Neural cell (in vitro differentiated cells): ENCODE measurements at regions not wholly inside any gene's neighbourhood (a gene's known extent, or its start where the extent isn't known, plus 50 kb on each side); places are given as distances from the start of the nearest gene placed in this dataset.

Experiments used
- CTCF ChIP-seq: fragments of 450-650 bp; IDR thresholded peaks from 2 replicates; pipeline ENCODE4 v1.5.1; 2014; ENCODE audit warnings: antibody characterized with exemption, mild to moderate bottlenecking, moderate library complexity; ENCODE audit not compliant: poor library complexity, severe bottlenecking
- EP300 ChIP-seq: fragments of 450-650 bp; conservative IDR thresholded peaks from 2 replicates; pipeline ENCODE4 v1.6.1; 2014; ENCODE audit warnings: antibody characterized with exemption, mild to moderate bottlenecking, moderate library complexity; ENCODE audit not compliant: poor library complexity, severe bottlenecking
- EZH2 ChIP-seq: fragments of 200-600, 300-800 bp; shearing (Covaris generic), sonication (generic); IDR thresholded peaks from 2 replicates; pipeline ENCODE4 v1.6.1; 2014; ENCODE audit warnings: antibody characterized with exemption, low read length, borderline replicate concordance, mild to moderate bottlenecking; ENCODE audit not compliant: insufficient read depth, poor library complexity, severe bottlenecking
- POLR2AphosphoS5 ChIP-seq: IDR thresholded peaks from 2 replicates; pipeline ENCODE4 v1.6.1; 2012
- RAD21 ChIP-seq: fragments of 450-650 bp; conservative IDR thresholded peaks from 2 replicates; pipeline ENCODE4 v1.6.1; 2014; ENCODE audit warnings: antibody characterized with exemption, mild to moderate bottlenecking, moderate library complexity
- REST ChIP-seq: IDR thresholded peaks from 2 replicates; pipeline ENCODE4 v1.6.1; 2012; ENCODE audit warnings: borderline replicate concordance
- TAF1 ChIP-seq: IDR thresholded peaks from 2 replicates; pipeline ENCODE4 v1.6.1; 2012; ENCODE audit warnings: low read depth

- TF ChIP-seq CTCF, result no peak
- no peak for TF ChIP-seq TAF1
- no peak for TF ChIP-seq REST
- no peak for TF ChIP-seq RAD21
- TF ChIP-seq POLR2AphosphoS5, result no peak
- no peak for TF ChIP-seq EZH2
- TF ChIP-seq EP300, result no peak
Measured at GRCh38 chr1:175793617-175794016, 50.2 kb upstream of the TNR start.
